AG04450 (cell line): ENCODE measurements at regions not wholly inside any gene's neighbourhood (a gene's known extent, or its start where the extent isn't known, plus 50 kb on each side); places are given as distances from the start of the nearest gene placed in this dataset.

ENCODE experiments used
- CTCF ChIA-PET: fragments of 300-600, 350-600 bp; formaldehyde crosslinking; extraction: SDS; loops from one replicate; lab custom pipeline; 2022; ENCODE audit warnings: antibody characterized with exemption, inconsistent platforms; lab: Charles Lee
- POLR2A ChIA-PET: fragments of 350-600 bp; formaldehyde crosslinking; extraction: SDS; loops from one replicate; lab custom pipeline; 2021; ENCODE audit warnings: antibody characterized with exemption, inconsistent platforms; lab: Yijun Ruan, JAX
- DNase-seq: peaks from one replicate; pipeline ENCODE4 v3.0.0-alpha.2; 2011; ENCODE audit warnings: low read depth, low spot score
- H3K27ac ChIP-seq: one replicate; pipeline ENCODE4 v1.5.1; 2012; ENCODE audit warnings: low read depth, low read length, control low read depth
- H3K27me3 ChIP-seq: one replicate; pipeline ENCODE4 v1.6.0; 2012; ENCODE audit warnings: low read length; ENCODE audit not compliant: control insufficient read depth, insufficient read depth
- H3K4me3 ChIP-seq: 2 replicates; pipeline ENCODE4 v1.5.1; 2011; ENCODE audit warnings: mild to moderate bottlenecking, low read depth, low read length, control low read depth
- H3K9me3 ChIP-seq: 2 replicates; pipeline ENCODE4 v1.5.1; 2012; ENCODE audit warnings: low read length; ENCODE audit not compliant: control insufficient read depth, insufficient read depth
- CTCF ChIP-seq: IDR thresholded peaks from 2 replicates; pipeline ENCODE4 v1.5.1; 2011; ENCODE audit warnings: low read depth, low read length, control low read depth, inconsistent platforms

- DNase-seq: no peak
- H3K27me3 ChIP-seq: no peaks in the 10 kb centered on the region
- CTCF ChIA-PET: no interaction called here
- no peak overlapping the region for H3K27ac ChIP-seq
- H3K4me3 ChIP-seq: no peak overlapping the region
- POLR2A ChIA-PET: no interaction called here
- H3K9me3 ChIP-seq: no peaks in the 10 kb centered on the region
- TF ChIP-seq CTCF: no peak
Observed at GRCh38 chr12:92301356-92301755, 155.7 kb upstream of the BTG1 start.

GRCh38 chr12:92300777-92301176, 155.1 kb upstream of the BTG1 start:
- Histone ChIP-seq H3K9me3 (no peaks in the 10 kb centered on the region), H3K4me3 (no peak overlapping the region), H3K27ac (no peak overlapping the region), H3K27me3 (no peaks in the 10 kb centered on the region)
- ChIA-PET CTCF (no interaction called here), POLR2A (no interaction called here)
- no peak for TF ChIP-seq CTCF
- no peak for DNase-seq

GRCh38 chr12:92299744-92300143, 154.1 kb upstream of the BTG1 start:
- ChIA-PET POLR2A (no interaction called here), CTCF (no interaction called here)
- TF ChIP-seq CTCF: no peak
- Histone ChIP-seq H3K4me3 (no peak overlapping the region), H3K9me3 (no peaks in the 10 kb centered on the region), H3K27me3 (no peaks in the 10 kb centered on the region), H3K27ac (no peak overlapping the region)
- DNase-seq: no peak

GRCh38 chr12:92299344-92299743, 153.7 kb upstream of the BTG1 start:
- Histone ChIP-seq H3K4me3 (no peak overlapping the region), H3K9me3 (no peaks in the 10 kb centered on the region), H3K27me3 (no peaks in the 10 kb centered on the region), H3K27ac (no peak overlapping the region)
- DNase-seq: no peak
- no peak for TF ChIP-seq CTCF
- ChIA-PET POLR2A (no interaction called here), CTCF (no interaction called here)

- no peaks in the 10 kb centered on the region for H3K9me3 ChIP-seq
- H3K27me3 ChIP-seq: no peaks in the 10 kb centered on the region
- no peak for TF ChIP-seq CTCF
- DNase-seq: peak; percentile 33
- ChIA-PET POLR2A (no interaction called here), CTCF (no interaction called here)
- H3K4me3 ChIP-seq: no peak overlapping the region
- peak overlapping the region; percentile 32 for H3K27ac ChIP-seq
Observed at GRCh38 chr12:92297932-92298696, 152.5 kb upstream of the BTG1 start.
